Hepatocyte (in vitro differentiated cells): ENCODE measurements at regions not wholly inside any gene's neighbourhood (a gene's known extent, or its start where the extent isn't known, plus 50 kb on each side); places are given as distances from the start of the nearest gene placed in this dataset.

Source experiments
- DNase-seq: peaks from one replicate; pipeline ENCODE4 v3.0.0-alpha.2; 2016; ENCODE audit warnings: low spot score
- H2AFZ ChIP-seq: fragments of 200-600 bp; sonication (generic); 2 replicates; pipeline ENCODE4 v1.6.0; 2016; ENCODE audit warnings: antibody characterized with exemption, mild to moderate bottlenecking
- H3K27ac ChIP-seq: fragments of 200-600 bp; sonication (generic); 2 replicates; pipeline ENCODE4 v1.5.1; 2016; ENCODE audit warnings: mild to moderate bottlenecking
- H3K27me3 ChIP-seq: fragments of 200-600 bp; sonication (generic); 2 replicates; pipeline ENCODE4 v1.6.1; 2016
- H3K36me3 ChIP-seq: fragments of 200-600 bp; sonication (generic); replicated peaks from 2 replicates; pipeline ENCODE4 v1.5.1; 2016; ENCODE audit warnings: low read depth; ENCODE audit not compliant: insufficient read depth
- H3K4me1 ChIP-seq: fragments of 200-600 bp; sonication (generic); 2 replicates; pipeline ENCODE4 v1.5.1; 2016; ENCODE audit warnings: mild to moderate bottlenecking, moderate library complexity; ENCODE audit not compliant: insufficient read depth
- H3K4me2 ChIP-seq: fragments of 200-600 bp; sonication (generic); 2 replicates; pipeline ENCODE4 v1.6.0; 2016
- H3K4me3 ChIP-seq: fragments of 200-600 bp; sonication (generic); 2 replicates; pipeline ENCODE4 v1.5.1; 2016; ENCODE audit warnings: mild to moderate bottlenecking
- H3K79me2 ChIP-seq: fragments of 200-600 bp; sonication (generic); 2 replicates; pipeline ENCODE4 v1.6.0; 2017; ENCODE audit warnings: mild to moderate bottlenecking
- H3K9me2 ChIP-seq: fragments of 200-600 bp; sonication (generic); replicated peaks from 2 replicates; pipeline ENCODE4 v1.6.0; 2017; ENCODE audit warnings: mild to moderate bottlenecking; ENCODE audit not compliant: insufficient read depth
- H3K9me3 ChIP-seq: fragments of 200-600 bp; sonication (generic); 2 replicates; pipeline ENCODE4 v1.5.1; 2016; ENCODE audit warnings: low read depth, mild to moderate bottlenecking
- H4K20me1 ChIP-seq: fragments of 200-600 bp; sonication (generic); 2 replicates; pipeline ENCODE4 v1.6.0; 2016; ENCODE audit warnings: mild to moderate bottlenecking; ENCODE audit not compliant: insufficient read depth, poor library complexity, severe bottlenecking
- CTCF ChIP-seq: fragments of 200-600 bp; sonication (generic); IDR thresholded peaks from 2 replicates; pipeline ENCODE4 v1.5.1; 2016; ENCODE audit warnings: antibody characterized with exemption, mild to moderate bottlenecking; ENCODE audit not compliant: poor library complexity
- EZH2 ChIP-seq: fragments of 200-600 bp; sonication (generic); IDR thresholded peaks from 2 replicates; pipeline ENCODE4 v1.6.1; 2016; ENCODE audit warnings: antibody characterized with exemption, mild to moderate bottlenecking, borderline replicate concordance
- EZH2phosphoT487 ChIP-seq: fragments of 200-600 bp; sonication (generic); IDR thresholded peaks from one replicate; pipeline ENCODE4 v1.6.1; 2018; ENCODE audit warnings: antibody characterized with exemption, mild to moderate bottlenecking, low read depth, moderate library complexity; ENCODE audit not compliant: unreplicated experiment, severe bottlenecking
- WGBS: methylation state at CpG from one replicate; pipeline ENCODE4 v1.1.6; 2016; ENCODE audit warnings: low lambda C conversion rate; ENCODE audit errors: missing lambda C conversion rate; 5-methylcytosine and 5-hydroxymethylcytosine counted together

GRCh38 chrX:75963774-75964173, 178.7 kb upstream of the MAGEE2 start:
- Histone ChIP-seq H4K20me1 (no peaks in the 10 kb centered on the region), H2AFZ (no peak overlapping the region)
- 75% methylated on average over 7 of the region's 7 CpGs for WGBS

GRCh38 chrX:75968293-75968692, 183.2 kb upstream of the MAGEE2 start:
- Histone ChIP-seq H3K9me3 (no peaks in the 10 kb centered on the region), H3K4me1 (no peaks in the 10 kb centered on the region), H3K4me2 (no peak overlapping the region), H3K4me3 (no peak overlapping the region), H4K20me1 (no peaks in the 10 kb centered on the region), H3K27ac (no peak overlapping the region), H3K9me2 (no peaks in the 10 kb centered on the region), H3K79me2 (no peaks in the 10 kb centered on the region), H2AFZ (no peak overlapping the region), H3K36me3 (no peaks in the 10 kb centered on the region), H3K27me3 (no peaks in the 10 kb centered on the region)
- WGBS: 76% methylated on average over 5 of the region's 5 CpGs
- DNase-seq: no peak
- TF ChIP-seq EZH2phosphoT487 (no peak), CTCF (no peak), EZH2 (no peak)

More at GRCh38 chrX:75963774-75964173, 178.7 kb upstream of the MAGEE2 start:
- Histone ChIP-seq H3K4me3 (no peak overlapping the region), H3K27me3 (no peaks in the 10 kb centered on the region), H3K27ac (no peak overlapping the region), H3K4me1 (no peaks in the 10 kb centered on the region), H3K36me3 (no peaks in the 10 kb centered on the region), H3K4me2 (no peak overlapping the region), H3K9me2 (no peaks in the 10 kb centered on the region), H3K9me3 (no peaks in the 10 kb centered on the region), H3K79me2 (no peaks in the 10 kb centered on the region)
- no peak for DNase-seq
- no peak for TF ChIP-seq EZH2
- TF ChIP-seq CTCF: no peak
- no peak for TF ChIP-seq EZH2phosphoT487

GRCh38 chrX:75986976-75987375, 185.9 kb upstream of the PBDC1 start:
- H3K4me2 ChIP-seq: no peak overlapping the region
- H3K4me1 ChIP-seq: no peaks in the 10 kb centered on the region
- no peak overlapping the region for H2AFZ ChIP-seq
- WGBS: 29% methylated on average over 2 of the region's 2 CpGs
- no peak for DNase-seq
- H3K27me3 ChIP-seq: no peaks in the 10 kb centered on the region
- no peak overlapping the region for H3K4me3 ChIP-seq
- H4K20me1 ChIP-seq: no peaks in the 10 kb centered on the region
- H3K9me3 ChIP-seq: no peaks in the 10 kb centered on the region
- H3K36me3 ChIP-seq: no peaks in the 10 kb centered on the region
- no peak overlapping the region for H3K27ac ChIP-seq
- H3K9me2 ChIP-seq: no peaks in the 10 kb centered on the region
- no peak for TF ChIP-seq CTCF
- TF ChIP-seq EZH2phosphoT487: no peak
- no peak for TF ChIP-seq EZH2
- no peaks in the 10 kb centered on the region for H3K79me2 ChIP-seq
